MCF 10A (cell line): ENCODE measurements at regions not wholly inside any gene's neighbourhood (a gene's known extent, or its start where the extent isn't known, plus 50 kb on each side); places are given as distances from the start of the nearest gene placed in this dataset.

Source experiments
- BruUV-seq: library from RNA; stranded (reverse); fragments of 400-500 nt; replicated peaks from 2 replicates; lab custom pipeline; 2021; lab: Mats Ljungman, UMichigan
- CTCF ChIA-PET: fragments of 300-600 bp; sonication (Branson Sonifier 250); formaldehyde crosslinking; extraction: SDS; loops from one replicate; lab custom pipeline; 2021; ENCODE audit warnings: antibody characterized with exemption, inconsistent platforms; lab: Yijun Ruan, JAX
- POLR2A ChIA-PET: fragments of 300-600, 350-650 bp; sonication (Branson Sonifier 250); formaldehyde crosslinking; extraction: SDS; loops from one replicate; lab custom pipeline; 2020; ENCODE audit warnings: antibody characterized with exemption, inconsistent platforms; lab: Yijun Ruan, JAX
- DNase-seq: peaks from one replicate; pipeline ENCODE4 v3.0.0-alpha.2; 2018; ENCODE audit not compliant: unreplicated experiment
- H3K27ac Mint-ChIP-seq: one replicate; pipeline ENCODE4 v1.8.0; 2022; ENCODE audit warnings: mild to moderate bottlenecking, low read depth, mixed read lengths; ENCODE audit not compliant: unreplicated experiment
- H3K27me3 Mint-ChIP-seq: one replicate; pipeline ENCODE4 v1.8.0; 2022; ENCODE audit warnings: mixed read lengths; ENCODE audit not compliant: insufficient read depth, unreplicated experiment
- H3K36me3 Mint-ChIP-seq: one replicate; pipeline ENCODE4 v1.8.0; 2022; ENCODE audit warnings: mild to moderate bottlenecking, moderate library complexity, mixed read lengths; ENCODE audit not compliant: insufficient read depth, unreplicated experiment
- H3K4me1 Mint-ChIP-seq: one replicate; pipeline ENCODE4 v1.8.0; 2022; ENCODE audit warnings: mixed read lengths; ENCODE audit not compliant: insufficient read depth, unreplicated experiment
- H3K4me3 Mint-ChIP-seq: one replicate; pipeline ENCODE4 v1.8.0; 2022; ENCODE audit warnings: mild to moderate bottlenecking, moderate library complexity, mixed read lengths; ENCODE audit not compliant: unreplicated experiment
- H3K9me3 Mint-ChIP-seq: one replicate; pipeline ENCODE4 v1.8.0; 2022; ENCODE audit warnings: mixed read lengths; ENCODE audit not compliant: unreplicated experiment
- CTCF ChIP-seq: fragments of 200-600 bp; IDR thresholded peaks from one replicate; pipeline ENCODE4 v1.8.0; 2022; ENCODE audit warnings: antibody characterized with exemption, mild to moderate bottlenecking; ENCODE audit not compliant: unreplicated experiment
- intact Hi-C: fragments of 100-400 bp; cut with micrococcal nuclease; formaldehyde crosslinking; loops from 2 replicates; pipeline ENCODE4 v1.14.1; 2022

GRCh38 chr2:16050261-16050907, 110.0 kb downstream of the MYCN start:
- peaks cover 2% of the 10 kb centered on the region for H3K4me1 Mint-ChIP-seq
- ChIA-PET CTCF (interaction anchor here (1.0 kb wide), 1 partner anchor 111 kb away, joined by 3 read pairs; no protein-coding TSS in a partner anchor), POLR2A (no interaction called here)
- no peak overlapping the region for H3K27ac Mint-ChIP-seq
- H3K36me3 Mint-ChIP-seq: no peaks in the 10 kb centered on the region
- peaks cover 7% of the 10 kb centered on the region for H3K9me3 Mint-ChIP-seq
- H3K4me3 Mint-ChIP-seq: no peak overlapping the region
- no TSS peak for BruUV-seq
- intact Hi-C loops: no loop called here
- no peak for DNase-seq
- no peak for TF ChIP-seq CTCF
- H3K27me3 Mint-ChIP-seq: no peaks in the 10 kb centered on the region

GRCh38 chr2:16049406-16049805, 109.1 kb downstream of the MYCN start:
- Mint-ChIP-seq H3K4me1 (peaks cover 5% of the 10 kb centered on the region), H3K36me3 (no peaks in the 10 kb centered on the region), H3K9me3 (peaks cover 7% of the 10 kb centered on the region), H3K27ac (no peak overlapping the region), H3K27me3 (no peaks in the 10 kb centered on the region), H3K4me3 (no peak overlapping the region)
- ChIA-PET CTCF (no interaction called here), POLR2A (no interaction called here)
- no TSS peak for BruUV-seq
- no peak for DNase-seq
- no peak for TF ChIP-seq CTCF
- intact Hi-C loops: no loop called here

GRCh38 chr2:16048466-16048865, 108.1 kb downstream of the MYCN start:
- DNase-seq: no peak
- H3K4me3 Mint-ChIP-seq: no peak overlapping the region
- ChIA-PET POLR2A (no interaction called here), CTCF (no interaction called here)
- no TSS peak for BruUV-seq
- H3K4me1 Mint-ChIP-seq: peaks cover 5% of the 10 kb centered on the region
- H3K27me3 Mint-ChIP-seq: no peaks in the 10 kb centered on the region
- no peak overlapping the region for H3K27ac Mint-ChIP-seq
- H3K36me3 Mint-ChIP-seq: no peaks in the 10 kb centered on the region
- H3K9me3 Mint-ChIP-seq: peaks cover 7% of the 10 kb centered on the region
- TF ChIP-seq CTCF: no peak
- intact Hi-C loops: no loop called here

- peaks cover 5% of the 10 kb centered on the region for H3K4me1 Mint-ChIP-seq
- POLR2A ChIA-PET: interaction anchor here (0.6 kb wide), 2 partner anchors 28 to 53 kb away, joined by 3 read pairs; no protein-coding TSS in a partner anchor
- no peak for DNase-seq
- no peaks in the 10 kb centered on the region for H3K36me3 Mint-ChIP-seq
- no peak overlapping the region for H3K27ac Mint-ChIP-seq
- intact Hi-C loops: no loop called here
- no TSS peak for BruUV-seq
- CTCF ChIA-PET: no interaction called here
- no peak for TF ChIP-seq CTCF
- H3K27me3 Mint-ChIP-seq: no peaks in the 10 kb centered on the region
- H3K9me3 Mint-ChIP-seq: peaks cover 5% of the 10 kb centered on the region
- no peak overlapping the region for H3K4me3 Mint-ChIP-seq
These were observed 107.4 kb downstream of the MYCN start for GRCh38 chr2:16047701-16048100.
